KMS-11 (cell line): ENCODE measurements at regions not wholly inside any gene's neighbourhood (a gene's known extent, or its start where the extent isn't known, plus 50 kb on each side); places are given as distances from the start of the nearest gene placed in this dataset.

Experiments used
- H2AFZ ChIP-seq: fragments of 200-600 bp; sonication (generic); 2 replicates; pipeline ENCODE4 v1.6.1; 2016; ENCODE audit warnings: antibody characterized with exemption, mixed run types, low read depth
- H3K27ac ChIP-seq: fragments of 200-600 bp; sonication (generic); 2 replicates; pipeline ENCODE4 v1.6.1; 2016; ENCODE audit warnings: mild to moderate bottlenecking, mixed run types
- H3K27me3 ChIP-seq: fragments of 200-600 bp; sonication (generic); 2 replicates; pipeline ENCODE4 v1.6.1; 2017; ENCODE audit warnings: mild to moderate bottlenecking, low read depth, mixed run types, moderate library complexity; ENCODE audit not compliant: insufficient read depth
- H3K36me3 ChIP-seq: fragments of 200-600 bp; sonication (generic); 2 replicates; pipeline ENCODE4 v1.6.1; 2017; ENCODE audit warnings: mild to moderate bottlenecking, mixed run types; ENCODE audit not compliant: insufficient read depth
- H3K4me1 ChIP-seq: fragments of 200-600 bp; sonication (generic); 2 replicates; pipeline ENCODE4 v1.6.1; 2016; ENCODE audit warnings: mild to moderate bottlenecking, low read depth, mixed run types; ENCODE audit not compliant: poor library complexity, severe bottlenecking
- H3K4me2 ChIP-seq: fragments of 200-600 bp; sonication (generic); 2 replicates; pipeline ENCODE4 v1.7.0; 2016; ENCODE audit warnings: mild to moderate bottlenecking, mixed run types
- H3K4me3 ChIP-seq: fragments of 200-600 bp; sonication (generic); IDR thresholded peaks from 2 replicates; pipeline ENCODE4 v1.6.1; 2017; ENCODE audit warnings: low read depth, low read length, mixed read lengths; ENCODE audit not compliant: insufficient read depth
- H3K79me2 ChIP-seq: fragments of 200-600 bp; sonication (generic); 2 replicates; pipeline ENCODE4 v1.6.1; 2016; ENCODE audit warnings: low read depth, mixed run types; ENCODE audit not compliant: insufficient read depth
- H3K9ac ChIP-seq: fragments of 200-600 bp; sonication (generic); 2 replicates; pipeline ENCODE4 v1.6.1; 2016; ENCODE audit warnings: mild to moderate bottlenecking, mixed run types
- H4K20me1 ChIP-seq: fragments of 200-600 bp; sonication (generic); 2 replicates; pipeline ENCODE4 v1.6.1; 2016; ENCODE audit warnings: mild to moderate bottlenecking, mixed run types; ENCODE audit not compliant: insufficient read depth
- CTCF ChIP-seq: fragments of 200-600 bp; sonication (generic); conservative IDR thresholded peaks from 2 replicates; pipeline ENCODE4 v1.6.1; 2017; ENCODE audit warnings: low read depth, mild to moderate bottlenecking, antibody characterized with exemption, low read length, moderate library complexity, mixed read lengths

- TF ChIP-seq CTCF = no peak
- Histone ChIP-seq H3K27ac (no peak overlapping the region), H3K79me2 (no peaks in the 10 kb centered on the region), H3K4me1 (no peaks in the 10 kb centered on the region), H4K20me1 (no peaks in the 10 kb centered on the region), H3K4me3 (no peak overlapping the region), H3K9ac (no peak overlapping the region), H3K36me3 (no peaks in the 10 kb centered on the region), H3K4me2 (no peak overlapping the region), H3K27me3 (no peaks in the 10 kb centered on the region), H2AFZ (no peak overlapping the region)
These were observed 225.7 kb downstream of the ARHGAP12 start for GRCh38 chr10:31702954-31703353.

GRCh38 chr10:31702005-31702404 lies 226.6 kb downstream of the ARHGAP12 start:
- Histone ChIP-seq H3K27me3 (no peaks in the 10 kb centered on the region), H3K27ac (no peak overlapping the region), H3K36me3 (no peaks in the 10 kb centered on the region), H4K20me1 (no peaks in the 10 kb centered on the region), H3K9ac (no peak overlapping the region), H3K4me2 (no peak overlapping the region), H3K79me2 (no peaks in the 10 kb centered on the region), H2AFZ (no peak overlapping the region), H3K4me3 (no peak overlapping the region), H3K4me1 (no peaks in the 10 kb centered on the region)
- no peak for TF ChIP-seq CTCF

DNA sequence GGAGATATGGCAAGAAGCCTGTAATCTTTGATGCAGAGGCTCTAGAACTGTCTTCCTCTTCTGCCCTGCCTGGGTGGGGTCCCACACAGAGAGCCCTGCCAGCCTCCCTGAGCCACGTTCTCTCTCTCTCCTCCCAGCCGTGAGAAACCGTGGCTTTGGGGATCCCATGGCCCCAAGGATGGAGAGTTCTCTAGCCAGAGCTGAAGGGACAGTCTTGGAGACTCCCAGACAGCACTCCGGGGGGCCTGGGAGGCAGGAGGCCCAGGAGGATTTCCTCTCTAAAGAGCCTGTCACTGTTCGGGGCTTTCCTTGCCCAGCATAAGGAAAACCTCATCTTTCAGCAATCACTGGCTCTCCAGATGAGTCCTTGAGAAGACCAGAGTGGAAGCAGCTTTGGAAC lies 227.1 kb downstream of the ARHGAP12 start:
- Histone ChIP-seq H3K4me2 (no peak overlapping the region), H4K20me1 (no peaks in the 10 kb centered on the region), H3K27ac (no peak overlapping the region), H3K4me1 (no peaks in the 10 kb centered on the region), H3K9ac (no peak overlapping the region), H3K27me3 (no peaks in the 10 kb centered on the region), H3K4me3 (no peak overlapping the region), H3K79me2 (no peaks in the 10 kb centered on the region), H3K36me3 (no peaks in the 10 kb centered on the region), H2AFZ (no peak overlapping the region)
- TF ChIP-seq CTCF = no peak

- Histone ChIP-seq H3K4me2 (no peak overlapping the region), H2AFZ (no peak overlapping the region), H3K27ac (no peak overlapping the region), H4K20me1 (no peaks in the 10 kb centered on the region), H3K79me2 (no peaks in the 10 kb centered on the region), H3K9ac (no peak overlapping the region), H3K27me3 (no peaks in the 10 kb centered on the region), H3K4me1 (no peaks in the 10 kb centered on the region), H3K36me3 (no peaks in the 10 kb centered on the region), H3K4me3 (no peak overlapping the region)
- TF ChIP-seq CTCF = no peak
These were observed 228.4 kb downstream of the ARHGAP12 start for GRCh38 chr10:31700181-31700611.
